Activated naive CD4-positive, alpha-beta T cell treated with anti-CD3 and anti-CD28 coated beads, Interleukin-2, amount 10 ng/mL, durations not matched to agents 7 days and 5 days (primary cell): ENCODE measurements at regions not wholly inside any gene's neighbourhood (a gene's known extent, or its start where the extent isn't known, plus 50 kb on each side); places are given as distances from the start of the nearest gene placed in this dataset.

ENCODE experiments used
- CTCF ChIA-PET: fragments of 350-600 bp; sonication (Branson Sonifier 250); formaldehyde crosslinking; loops from one replicate; lab custom pipeline; 2021; ENCODE audit warnings: antibody characterized with exemption; lab: Charles Lee
- DNase-seq: peaks from one replicate; pipeline ENCODE4 v3.0.0-alpha.2; 2020
- H3K27ac Mint-ChIP-seq: one replicate; pipeline ENCODE4 v1.8.0; 2021; ENCODE audit warnings: mild to moderate bottlenecking, moderate library complexity, mixed read lengths
- H3K27me3 Mint-ChIP-seq: one replicate; pipeline ENCODE4 v1.8.0; 2021; ENCODE audit warnings: mild to moderate bottlenecking, mixed read lengths
- H3K36me3 Mint-ChIP-seq: one replicate; pipeline ENCODE4 v1.8.0; 2021; ENCODE audit warnings: mixed read lengths
- H3K4me1 Mint-ChIP-seq: one replicate; pipeline ENCODE4 v1.8.0; 2021; ENCODE audit warnings: mixed read lengths
- H3K4me3 Mint-ChIP-seq: one replicate; pipeline ENCODE4 v1.8.0; 2021; ENCODE audit warnings: mild to moderate bottlenecking, moderate library complexity, mixed read lengths
- H3K9me3 Mint-ChIP-seq: one replicate; pipeline ENCODE4 v1.8.0; 2021; ENCODE audit warnings: mixed read lengths

GRCh38 chr11:80512491-80512890, 1071.7 kb upstream of the TENM4 start:
- Mint-ChIP-seq H3K36me3 (no peaks in the 10 kb centered on the region), H3K27ac (no peak overlapping the region), H3K4me3 (no peak overlapping the region), H3K4me1 (no peaks in the 10 kb centered on the region), H3K27me3 (no peaks in the 10 kb centered on the region), H3K9me3 (peaks cover 10% of the 10 kb centered on the region)
- no peak for DNase-seq
- CTCF ChIA-PET = no interaction called here

- no peaks in the 10 kb centered on the region for H3K27me3 Mint-ChIP-seq
These were observed 1064.9 kb upstream of the TENM4 start for GRCh38 chr11:80505771-80506170.

GRCh38 chr11:80503990-80504389, 1063.2 kb upstream of the TENM4 start:
- Mint-ChIP-seq H3K4me3 (no peak overlapping the region), H3K27me3 (no peaks in the 10 kb centered on the region), H3K9me3 (peaks cover 25% of the 10 kb centered on the region), H3K4me1 (no peaks in the 10 kb centered on the region), H3K36me3 (no peaks in the 10 kb centered on the region), H3K27ac (no peak overlapping the region)
- DNase-seq = no peak
- CTCF ChIA-PET = no interaction called here

More at GRCh38 chr11:80505771-80506170, 1064.9 kb upstream of the TENM4 start:
- no peak for DNase-seq
- Mint-ChIP-seq H3K27ac (no peak overlapping the region), H3K4me1 (no peaks in the 10 kb centered on the region), H3K9me3 (peaks cover 22% of the 10 kb centered on the region), H3K36me3 (no peaks in the 10 kb centered on the region), H3K4me3 (no peak overlapping the region)
- CTCF ChIA-PET = no interaction called here

DNA sequence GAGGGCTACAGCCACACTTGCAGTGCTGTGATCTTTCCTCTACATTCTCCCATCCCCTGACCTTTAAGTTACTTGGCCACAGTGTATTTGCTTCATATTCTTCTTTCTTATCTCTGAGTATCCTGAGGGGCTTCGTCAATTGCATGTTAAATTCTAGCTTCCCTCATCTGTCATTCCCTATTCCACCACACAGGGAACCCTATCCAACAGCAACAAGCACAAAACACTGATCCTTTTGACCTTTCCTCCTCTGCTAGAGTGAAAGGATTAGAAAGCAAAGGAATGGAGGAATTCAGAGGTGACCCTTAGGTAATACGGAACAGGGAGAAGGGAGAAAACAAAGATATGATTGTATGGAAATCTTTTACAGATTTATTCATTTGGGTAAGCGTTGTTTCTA, 1061.7 kb upstream of the TENM4 start:
- no peak overlapping the region for H3K27ac Mint-ChIP-seq

DNA sequence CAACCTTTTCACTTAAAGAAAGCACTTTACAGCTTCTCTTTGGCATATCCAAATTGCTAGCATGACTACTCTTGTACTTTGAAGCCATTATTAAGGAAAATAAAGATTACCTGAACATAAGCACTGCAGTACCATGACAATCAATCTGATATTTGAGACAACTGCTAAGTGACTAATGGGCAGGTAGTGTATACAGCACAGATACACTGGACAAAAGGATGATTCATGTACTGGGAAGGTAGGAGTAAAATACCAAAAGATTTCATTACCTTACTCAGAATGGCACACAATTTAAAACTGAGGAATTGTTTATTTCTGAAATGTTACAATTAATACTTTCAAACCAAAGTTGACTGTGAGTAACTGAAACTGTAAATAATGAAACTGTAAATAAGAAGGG, 1054.3 kb upstream of the TENM4 start:
- Mint-ChIP-seq H3K36me3 (no peaks in the 10 kb centered on the region), H3K4me3 (no peak overlapping the region), H3K27ac (no peak overlapping the region), H3K9me3 (peaks cover 13% of the 10 kb centered on the region), H3K4me1 (no peaks in the 10 kb centered on the region), H3K27me3 (no peaks in the 10 kb centered on the region)
- no peak for DNase-seq
- CTCF ChIA-PET = no interaction called here

More for the DNA sequence above, 1061.7 kb upstream of the TENM4 start:
- no peaks in the 10 kb centered on the region for H3K36me3 Mint-ChIP-seq
- CTCF ChIA-PET = no interaction called here
- no peaks in the 10 kb centered on the region for H3K4me1 Mint-ChIP-seq
- H3K4me3 Mint-ChIP-seq = no peak overlapping the region
- no peak for DNase-seq
- H3K27me3 Mint-ChIP-seq = no peaks in the 10 kb centered on the region
- H3K9me3 Mint-ChIP-seq = peaks cover 23% of the 10 kb centered on the region

DNA sequence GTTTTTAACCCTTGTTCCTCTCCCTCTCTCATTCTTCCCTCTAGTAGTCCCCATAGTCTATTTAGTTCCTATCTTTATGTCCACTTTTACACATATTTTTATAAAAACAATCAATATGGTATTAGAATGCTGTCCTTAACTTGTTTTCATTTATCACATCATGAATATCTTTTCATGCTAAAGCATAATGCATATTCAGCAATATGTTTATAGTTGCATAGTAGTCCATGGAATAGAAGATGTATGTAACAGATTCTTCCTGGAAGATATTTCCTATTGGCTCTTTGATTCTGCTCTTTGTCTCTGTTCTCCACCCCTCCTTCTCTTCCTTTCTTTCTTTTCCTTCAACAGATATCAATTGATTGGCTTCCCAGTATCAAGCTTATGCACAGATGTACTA, 1047.1 kb upstream of the TENM4 start:
- Mint-ChIP-seq H3K27me3 (no peaks in the 10 kb centered on the region), H3K27ac (no peak overlapping the region), H3K4me3 (no peak overlapping the region), H3K4me1 (no peaks in the 10 kb centered on the region), H3K9me3 (peaks cover 6% of the 10 kb centered on the region), H3K36me3 (no peaks in the 10 kb centered on the region)
- no peak for DNase-seq
- CTCF ChIA-PET = no interaction called here

DNA sequence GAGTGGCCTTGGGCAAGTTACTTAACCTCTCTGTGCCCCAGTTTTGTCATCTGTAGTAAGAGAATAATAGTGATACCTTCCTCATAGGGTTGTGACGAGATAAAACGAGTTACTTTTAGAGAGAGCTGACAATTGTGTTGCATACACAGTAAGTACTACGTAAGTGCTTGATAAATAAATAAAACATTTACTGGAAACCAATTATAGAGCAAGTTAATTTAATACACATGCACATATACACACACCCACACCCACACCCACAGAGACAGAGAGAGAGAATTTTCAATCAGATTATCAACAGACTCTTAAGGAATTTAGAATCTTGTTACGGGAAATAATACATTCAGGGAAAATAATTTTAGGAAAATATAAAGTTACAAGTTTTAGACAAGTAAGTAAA, 1045.8 kb upstream of the TENM4 start:
- Mint-ChIP-seq H3K4me3 (no peak overlapping the region), H3K27me3 (no peaks in the 10 kb centered on the region), H3K36me3 (no peaks in the 10 kb centered on the region), H3K4me1 (no peaks in the 10 kb centered on the region), H3K27ac (no peak overlapping the region), H3K9me3 (peaks cover 6% of the 10 kb centered on the region)
- no peak for DNase-seq
- CTCF ChIA-PET = no interaction called here

DNA sequence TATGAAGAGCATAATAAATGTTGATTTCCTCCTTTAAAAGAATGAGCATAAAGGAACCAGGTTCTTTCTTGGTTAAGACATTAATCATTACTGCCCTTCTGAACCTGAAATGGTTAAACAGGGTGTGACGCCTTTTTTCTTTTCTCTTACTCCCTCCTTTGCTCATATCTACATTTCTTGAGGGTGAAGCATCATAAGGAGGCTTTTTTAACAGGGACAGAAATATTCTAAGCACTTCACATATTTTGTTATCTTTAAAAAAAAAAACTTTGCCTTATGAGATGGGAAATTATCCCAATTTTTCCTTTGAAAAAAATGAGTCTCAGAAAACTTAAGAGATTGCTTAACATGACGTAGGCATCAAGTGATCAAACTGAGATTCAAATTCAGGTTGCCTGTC, 1036.3 kb upstream of the TENM4 start:
- Mint-ChIP-seq H3K4me1 (no peaks in the 10 kb centered on the region), H3K9me3 (peaks cover 2% of the 10 kb centered on the region)

GRCh38 chr11:80473562-80473961, 1032.7 kb upstream of the TENM4 start:
- no peak for DNase-seq
- Mint-ChIP-seq H3K9me3 (peaks cover 2% of the 10 kb centered on the region), H3K4me3 (no peak overlapping the region), H3K27ac (no peak overlapping the region), H3K27me3 (no peaks in the 10 kb centered on the region), H3K36me3 (no peaks in the 10 kb centered on the region), H3K4me1 (no peaks in the 10 kb centered on the region)
- CTCF ChIA-PET = no interaction called here

More for the DNA sequence above, 1036.3 kb upstream of the TENM4 start:
- H3K27me3 Mint-ChIP-seq = no peaks in the 10 kb centered on the region
- H3K4me3 Mint-ChIP-seq = no peak overlapping the region
- CTCF ChIA-PET = no interaction called here
- DNase-seq = no peak
- H3K36me3 Mint-ChIP-seq = no peaks in the 10 kb centered on the region
- no peak overlapping the region for H3K27ac Mint-ChIP-seq

DNA sequence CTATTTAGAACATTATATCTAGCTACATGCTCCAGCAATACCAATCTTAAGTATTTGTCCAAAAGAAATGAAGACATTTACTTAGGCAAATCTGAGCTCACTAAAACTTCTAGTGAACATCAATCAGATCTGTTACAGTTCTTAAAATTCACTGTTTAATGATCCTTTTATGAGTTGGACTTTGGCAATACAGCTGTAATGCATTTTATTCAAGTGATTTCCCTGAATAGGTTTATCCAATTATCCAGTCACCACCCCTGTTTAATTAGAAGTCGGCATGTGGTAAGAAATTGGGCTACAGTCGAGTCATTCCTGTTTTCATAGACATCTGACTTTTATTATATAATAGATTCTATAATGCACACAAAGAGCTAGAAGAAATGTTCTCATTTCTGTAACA, 1029.0 kb upstream of the TENM4 start:
- Mint-ChIP-seq H3K27ac (no peak overlapping the region), H3K4me3 (no peak overlapping the region), H3K4me1 (no peaks in the 10 kb centered on the region), H3K27me3 (no peaks in the 10 kb centered on the region), H3K9me3 (peaks cover 11% of the 10 kb centered on the region), H3K36me3 (no peaks in the 10 kb centered on the region)
- no peak for DNase-seq
- CTCF ChIA-PET = no interaction called here

DNA sequence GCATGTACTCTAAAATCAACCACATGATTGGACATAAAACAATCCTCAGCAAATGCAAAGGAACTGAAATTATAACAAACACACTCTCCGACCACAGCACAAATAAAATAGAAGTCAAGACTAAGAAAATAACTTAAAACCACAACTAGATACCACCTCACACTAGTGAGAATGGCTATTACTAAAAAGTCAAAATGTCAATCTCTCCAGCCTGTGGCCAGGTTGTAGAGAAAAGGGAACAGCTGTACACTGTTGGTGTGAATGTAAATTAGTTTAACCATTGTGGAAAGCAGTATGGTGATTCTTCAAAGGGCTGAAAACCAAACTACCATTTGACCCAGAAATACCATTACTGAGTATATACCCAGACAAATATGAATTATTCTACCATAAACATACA, 1025.7 kb upstream of the TENM4 start:
- DNase-seq = no peak
- CTCF ChIA-PET = no interaction called here
- Mint-ChIP-seq H3K4me1 (no peaks in the 10 kb centered on the region), H3K36me3 (no peaks in the 10 kb centered on the region), H3K4me3 (no peak overlapping the region), H3K9me3 (peaks cover 15% of the 10 kb centered on the region), H3K27me3 (no peaks in the 10 kb centered on the region), H3K27ac (no peak overlapping the region)

DNA sequence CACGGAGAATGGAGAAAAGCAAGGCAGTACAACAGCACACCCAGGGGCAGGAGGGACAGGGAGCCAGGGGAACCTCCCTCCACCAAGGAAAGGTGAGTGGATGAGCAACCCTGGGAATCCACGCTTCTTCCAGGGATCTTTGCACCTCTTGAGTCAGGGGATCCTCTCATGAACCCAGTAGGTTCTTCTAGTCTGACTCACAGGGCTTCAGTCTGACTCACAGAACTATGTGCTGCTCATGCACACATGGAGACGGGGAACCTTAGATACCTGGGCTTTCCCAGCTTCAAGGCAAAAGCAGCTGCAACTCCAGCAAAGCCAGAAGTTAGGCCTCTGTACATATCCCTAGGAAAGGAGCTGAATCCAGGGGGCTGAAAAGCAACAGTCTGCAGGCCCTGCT, 1021.4 kb upstream of the TENM4 start:
- H3K27me3 Mint-ChIP-seq = no peaks in the 10 kb centered on the region
- H3K27ac Mint-ChIP-seq = no peak overlapping the region
- H3K4me1 Mint-ChIP-seq = no peaks in the 10 kb centered on the region
- peaks cover 25% of the 10 kb centered on the region for H3K9me3 Mint-ChIP-seq
- CTCF ChIA-PET = no interaction called here
- DNase-seq = no peak
- no peak overlapping the region for H3K4me3 Mint-ChIP-seq
- H3K36me3 Mint-ChIP-seq = no peaks in the 10 kb centered on the region

GRCh38 chr11:80458376-80458775, 1017.5 kb upstream of the TENM4 start:
- Mint-ChIP-seq H3K4me3 (no peak overlapping the region), H3K4me1 (no peaks in the 10 kb centered on the region), H3K27ac (no peak overlapping the region), H3K9me3 (peaks cover 13% of the 10 kb centered on the region), H3K27me3 (no peaks in the 10 kb centered on the region), H3K36me3 (no peaks in the 10 kb centered on the region)
- DNase-seq = no peak
- CTCF ChIA-PET = no interaction called here

DNA sequence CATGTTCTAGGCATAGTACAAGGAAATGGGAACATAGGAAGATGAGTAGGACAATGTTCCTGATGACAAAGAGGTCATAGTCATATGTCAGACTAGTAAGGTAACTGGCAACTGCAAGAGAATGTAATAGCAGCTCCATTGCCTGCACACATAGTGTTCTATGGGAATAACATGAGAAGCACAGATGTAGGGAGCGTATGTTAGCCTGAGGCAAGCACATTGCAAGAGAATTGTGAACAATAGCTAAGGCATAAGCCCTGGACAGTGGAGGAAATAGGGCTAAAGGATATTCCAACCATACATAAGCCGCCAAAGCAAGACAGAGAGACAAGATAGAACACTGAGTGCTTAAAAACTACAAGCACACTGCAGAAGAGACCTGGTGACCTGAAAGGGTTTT, 1017.0 kb upstream of the TENM4 start:
- Mint-ChIP-seq H3K9me3 (peaks cover 13% of the 10 kb centered on the region), H3K27ac (no peak overlapping the region), H3K4me3 (no peak overlapping the region), H3K4me1 (no peaks in the 10 kb centered on the region), H3K36me3 (no peaks in the 10 kb centered on the region), H3K27me3 (no peaks in the 10 kb centered on the region)
- CTCF ChIA-PET = no interaction called here
- no peak for DNase-seq

- no peak overlapping the region for H3K27ac Mint-ChIP-seq
- H3K4me3 Mint-ChIP-seq = no peak overlapping the region
- H3K4me1 Mint-ChIP-seq = no peaks in the 10 kb centered on the region
These were observed 1015.0 kb upstream of the TENM4 start for GRCh38 chr11:80455818-80456217.

DNA sequence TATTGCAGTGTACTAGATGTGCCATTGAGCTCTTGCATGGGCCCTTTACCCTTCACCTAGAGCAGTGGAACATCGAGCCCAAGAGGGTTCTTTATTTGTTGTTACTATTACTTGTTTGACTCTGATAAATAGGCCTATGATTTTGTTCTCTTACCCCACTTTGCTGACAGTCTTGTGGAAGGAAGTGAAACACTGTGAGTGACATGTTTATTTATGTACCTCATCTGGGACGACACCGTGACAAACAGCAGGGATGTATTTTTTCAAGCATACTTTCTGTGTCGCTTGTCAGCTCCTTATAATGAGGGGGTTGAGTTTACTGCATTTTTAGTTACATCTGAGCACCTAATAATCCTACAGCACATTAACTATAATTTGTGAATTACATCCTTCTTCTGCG, 1010.3 kb upstream of the TENM4 start:
- Mint-ChIP-seq H3K27me3 (no peaks in the 10 kb centered on the region), H3K36me3 (no peaks in the 10 kb centered on the region), H3K27ac (no peak overlapping the region), H3K4me1 (no peaks in the 10 kb centered on the region), H3K4me3 (no peak overlapping the region), H3K9me3 (peaks cover 9% of the 10 kb centered on the region)
- CTCF ChIA-PET = no interaction called here
- no peak for DNase-seq

More at GRCh38 chr11:80455818-80456217, 1015.0 kb upstream of the TENM4 start:
- DNase-seq = no peak
- CTCF ChIA-PET = no interaction called here
- H3K36me3 Mint-ChIP-seq = no peaks in the 10 kb centered on the region
- H3K27me3 Mint-ChIP-seq = no peaks in the 10 kb centered on the region
- peaks cover 14% of the 10 kb centered on the region for H3K9me3 Mint-ChIP-seq
